ENCODE measurements at regions not wholly inside any gene's neighbourhood (a gene's known extent, or its start where the extent isn't known, plus 50 kb on each side); places are given as distances from the start of the nearest gene placed in this dataset.

DNA sequence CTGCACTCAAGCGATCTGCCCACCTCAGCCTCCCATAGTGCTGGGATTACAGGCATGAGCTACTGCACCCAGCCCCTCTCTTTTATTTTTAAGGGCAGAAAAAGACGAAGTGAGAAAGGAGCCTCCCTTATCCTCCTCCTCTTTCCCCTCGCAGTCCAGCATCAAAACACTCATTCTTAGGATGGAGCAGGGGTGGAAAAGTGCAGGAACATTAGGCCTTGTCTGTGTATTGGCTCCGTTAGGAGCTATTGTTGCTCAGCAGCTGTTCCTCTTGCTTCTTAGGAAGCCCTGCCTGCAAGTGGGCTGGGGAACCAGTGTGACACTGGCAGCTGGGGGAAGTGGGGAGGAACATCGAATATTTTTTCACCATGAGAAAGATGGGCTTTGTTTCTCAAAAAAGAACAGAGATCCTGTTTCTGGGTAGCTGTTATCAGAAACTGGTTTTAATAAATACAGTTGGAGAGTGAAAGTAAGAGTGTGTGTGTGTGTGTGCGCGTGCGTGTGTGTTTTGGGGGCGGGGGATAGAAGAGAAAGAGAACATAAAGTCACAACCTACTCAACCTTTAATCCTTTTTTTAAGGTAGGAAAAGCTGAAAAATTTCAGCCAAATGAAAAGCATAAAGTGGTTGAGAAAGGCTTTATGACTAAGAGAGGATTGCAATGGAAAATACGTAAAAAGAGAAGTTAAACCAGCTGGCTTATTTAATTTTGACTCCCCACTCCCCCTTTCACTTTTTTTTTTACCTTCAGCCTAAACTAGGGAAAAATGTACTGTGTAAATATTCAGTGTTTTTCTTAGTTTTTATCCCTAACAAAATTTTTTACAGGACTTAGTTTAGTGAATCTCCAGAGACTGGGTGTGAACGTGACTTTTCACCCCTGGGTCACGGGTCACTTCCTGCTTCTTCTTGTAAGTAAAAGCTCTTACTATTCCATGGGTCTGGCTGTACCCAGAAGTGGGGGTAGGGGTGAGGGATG is 197.2 kb upstream of the PLEKHG7 start:
- no peak for TF ChIP-seq EZH2phosphoT487 (IDR thresholded peaks at IDR 0.05; ENCODE audit: borderline replicate concordance, low read length)
- TF ChIP-seq EZH2 (IDR thresholded peaks at IDR 0.05; ENCODE audit: low read length, unreplicated experiment) = no peak
